Loucy (cell line): ENCODE measurements at regions not wholly inside any gene's neighbourhood (a gene's known extent, or its start where the extent isn't known, plus 50 kb on each side); places are given as distances from the start of the nearest gene placed in this dataset.

Experiments
- CTCF ChIP-seq: fragments of 200-600 bp; sonication (generic); conservative IDR thresholded peaks from 2 replicates; pipeline ENCODE4 v1.5.1; 2014; ENCODE audit warnings: mild to moderate bottlenecking, antibody characterized with exemption, low read length
- EZH2phosphoT487 ChIP-seq: fragments of 200-600 bp; IDR thresholded peaks from 2 replicates; pipeline ENCODE4 v1.6.1; 2018; ENCODE audit warnings: antibody characterized with exemption, mild to moderate bottlenecking, moderate library complexity, borderline replicate concordance

- TF ChIP-seq CTCF (no peak), EZH2phosphoT487 (no peak)
Measured at GRCh38 chr3:8223766-8224165, 277.9 kb upstream of the LMCD1 start.
